ENCODE measurements at regions not wholly inside any gene's neighbourhood (a gene's known extent, or its start where the extent isn't known, plus 50 kb on each side); places are given as distances from the start of the nearest gene placed in this dataset.

GRCh38 chr21:35895598-35895997 is 164.7 kb downstream of the SETD4 start:
- no peak overlapping the region for H3K27ac ChIP-seq
- TF ChIP-seq CTCF (conservative IDR thresholded peaks at IDR 0.05) = no peak

GRCh38 chr21:35893156-35893555 is 167.2 kb downstream of the SETD4 start:
- no peak for TF ChIP-seq CTCF (conservative IDR thresholded peaks at IDR 0.05)

GRCh38 chr21:35886887-35887286 is 173.4 kb downstream of the SETD4 start:
- no peak for TF ChIP-seq CTCF (conservative IDR thresholded peaks at IDR 0.05)
- H3K27ac ChIP-seq = no peak overlapping the region

More at GRCh38 chr21:35893156-35893555, 167.2 kb downstream of the SETD4 start:
- H3K27ac ChIP-seq = no peak overlapping the region

- no peak for TF ChIP-seq CTCF (conservative IDR thresholded peaks at IDR 0.05)
Measured at GRCh38 chr21:35885942-35886541, 174.3 kb downstream of the SETD4 start.

GRCh38 chr21:35882791-35883240 is 177.5 kb downstream of the SETD4 start:
- no peak for TF ChIP-seq CTCF (conservative IDR thresholded peaks at IDR 0.05)
- H3K27ac ChIP-seq = no peak overlapping the region

More at GRCh38 chr21:35885942-35886541, 174.3 kb downstream of the SETD4 start:
- H3K27ac ChIP-seq = no peak overlapping the region

- H3K27ac ChIP-seq = no peak overlapping the region
- TF ChIP-seq CTCF (conservative IDR thresholded peaks at IDR 0.05) = no peak
Measured at GRCh38 chr21:35873441-35873840, 186.9 kb downstream of the SETD4 start.

DNA sequence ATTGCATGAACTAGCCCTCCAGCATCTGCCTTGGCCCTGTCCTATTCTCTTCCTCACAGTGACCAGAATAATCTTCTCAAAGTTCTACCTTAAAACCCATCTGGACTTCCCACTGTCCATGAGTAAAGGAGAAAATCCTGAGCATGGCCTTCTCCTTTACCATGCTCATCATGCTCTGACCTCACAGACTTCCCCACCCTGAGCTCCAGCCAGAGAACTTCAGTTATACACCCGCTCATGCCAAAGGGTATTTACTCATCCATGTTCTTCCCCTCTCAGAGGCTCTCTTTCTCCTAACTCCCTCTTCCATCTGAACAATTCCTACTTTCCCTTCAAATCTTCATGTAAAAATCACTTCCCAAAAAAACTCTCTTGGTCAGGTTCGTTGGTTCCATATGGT is 188.4 kb downstream of the SETD4 start:
- TF ChIP-seq CTCF (conservative IDR thresholded peaks at IDR 0.05) = no peak
- no peak overlapping the region for H3K27ac ChIP-seq

All from VCaP (cell line).